GM21423 (cell line): ENCODE measurements at regions not wholly inside any gene's neighbourhood (a gene's known extent, or its start where the extent isn't known, plus 50 kb on each side); places are given as distances from the start of the nearest gene placed in this dataset.

ENCODE experiments used
- ATAC-seq: cut with Tn5 transposase; IDR thresholded peaks from one replicate; pipeline ENCODE4 v1.9.1; 2021; ENCODE audit warnings: mild to moderate bottlenecking, moderate library complexity; ENCODE audit not compliant: unreplicated experiment

DNA sequence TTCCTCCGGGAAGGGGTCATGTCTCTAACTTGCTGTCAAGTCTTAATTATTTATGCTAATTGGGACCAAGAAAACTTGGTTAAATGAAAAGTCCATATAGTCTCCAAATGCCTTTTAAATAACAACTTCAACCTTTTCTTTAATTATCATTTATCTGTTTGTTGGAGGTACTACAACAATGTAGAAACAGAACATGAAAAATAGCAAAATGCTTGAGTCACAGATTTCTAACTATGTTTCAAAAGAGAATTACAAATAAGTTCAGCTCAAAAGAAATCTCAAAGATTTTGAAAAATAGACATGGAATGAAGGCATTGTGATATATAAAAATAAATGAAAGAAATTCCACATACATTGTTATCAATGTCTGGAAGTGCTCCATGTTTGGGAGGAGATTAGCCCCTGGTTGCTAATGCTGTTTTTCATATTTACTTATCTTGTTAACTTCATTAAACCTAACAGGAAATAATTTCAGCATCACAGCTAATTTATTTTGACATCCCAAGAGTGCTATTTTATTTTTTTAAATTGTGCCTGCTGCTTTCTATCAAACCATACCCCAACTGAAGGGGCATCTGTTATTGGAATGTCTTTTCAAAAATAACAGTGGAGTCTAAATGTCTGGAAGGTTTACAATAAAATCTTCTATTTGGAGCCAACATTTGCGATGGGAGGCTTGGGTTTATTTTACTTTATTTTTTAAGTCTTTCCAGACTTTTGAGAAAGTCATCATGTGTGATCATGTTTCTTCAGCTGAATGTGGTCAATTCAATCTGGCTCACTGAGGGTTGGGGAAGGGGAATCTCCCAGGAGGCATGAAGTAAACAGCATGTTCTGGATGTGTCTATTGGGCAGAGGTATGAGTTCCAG lies 53.1 kb upstream of the ANKRD55 start:
- ATAC-seq: no peak

GRCh38 chr5:56282951-56283350 lies 49.8 kb upstream of the ANKRD55 start:
- ATAC-seq: no peak
